ENCODE measurements at regions not wholly inside any gene's neighbourhood (a gene's known extent, or its start where the extent isn't known, plus 50 kb on each side); places are given as distances from the start of the nearest gene placed in this dataset.
A peak's percentile ranks its signal among the peaks of the same experiment; 100 is the strongest.

GRCh38 chr2:19059076-19059475, 299.3 kb downstream of the OSR1 start:
- no peak overlapping the region for H3K27ac ChIP-seq
- TF ChIP-seq, protein P1, sequence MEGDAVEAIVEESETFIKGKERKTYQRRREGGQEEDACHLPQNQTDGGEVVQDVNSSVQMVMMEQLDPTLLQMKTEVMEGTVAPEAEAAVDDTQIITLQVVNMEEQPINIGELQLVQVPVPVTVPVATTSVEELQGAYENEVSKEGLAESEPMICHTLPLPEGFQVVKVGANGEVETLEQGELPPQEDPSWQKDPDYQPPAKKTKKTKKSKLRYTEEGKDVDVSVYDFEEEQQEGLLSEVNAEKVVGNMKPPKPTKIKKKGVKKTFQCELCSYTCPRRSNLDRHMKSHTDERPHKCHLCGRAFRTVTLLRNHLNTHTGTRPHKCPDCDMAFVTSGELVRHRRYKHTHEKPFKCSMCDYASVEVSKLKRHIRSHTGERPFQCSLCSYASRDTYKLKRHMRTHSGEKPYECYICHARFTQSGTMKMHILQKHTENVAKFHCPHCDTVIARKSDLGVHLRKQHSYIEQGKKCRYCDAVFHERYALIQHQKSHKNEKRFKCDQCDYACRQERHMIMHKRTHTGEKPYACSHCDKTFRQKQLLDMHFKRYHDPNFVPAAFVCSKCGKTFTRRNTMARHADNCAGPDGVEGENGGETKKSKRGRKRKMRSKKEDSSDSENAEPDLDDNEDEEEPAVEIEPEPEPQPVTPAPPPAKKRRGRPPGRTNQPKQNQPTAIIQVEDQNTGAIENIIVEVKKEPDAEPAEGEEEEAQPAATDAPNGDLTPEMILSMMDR (conservative IDR thresholded peaks at IDR 0.05), result no peak
- TF ChIP-seq ZFX (IDR thresholded peaks at IDR 0.05), result no peak

- TF ChIP-seq ZFX (IDR thresholded peaks at IDR 0.05), result no peak
- TF ChIP-seq, protein P1 (conservative IDR thresholded peaks at IDR 0.05), result peak; percentile 9
- H3K27ac ChIP-seq, result no peak overlapping the region
Observed at GRCh38 chr2:19051203-19051831, 307.1 kb downstream of the OSR1 start.

DNA sequence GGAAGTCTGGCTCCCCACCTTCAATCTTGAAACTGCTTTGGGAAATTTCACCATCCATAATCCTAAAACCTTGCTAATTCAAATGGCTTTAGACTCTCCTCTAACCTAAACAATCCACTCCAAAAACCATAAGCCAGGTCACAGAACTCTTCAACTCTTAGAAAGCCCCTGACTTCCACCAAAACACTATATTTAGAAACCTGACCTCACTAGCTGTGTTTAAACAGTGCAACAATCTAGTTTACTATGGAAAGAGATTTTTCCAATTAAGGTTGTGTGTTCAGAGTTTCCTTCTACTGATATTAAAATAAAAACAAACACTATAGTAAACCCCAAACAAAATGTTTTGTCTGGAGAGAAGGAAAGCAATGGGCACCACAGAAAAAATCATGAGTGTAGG, 308.1 kb downstream of the OSR1 start:
- no peak overlapping the region for H3K27ac ChIP-seq

DNA sequence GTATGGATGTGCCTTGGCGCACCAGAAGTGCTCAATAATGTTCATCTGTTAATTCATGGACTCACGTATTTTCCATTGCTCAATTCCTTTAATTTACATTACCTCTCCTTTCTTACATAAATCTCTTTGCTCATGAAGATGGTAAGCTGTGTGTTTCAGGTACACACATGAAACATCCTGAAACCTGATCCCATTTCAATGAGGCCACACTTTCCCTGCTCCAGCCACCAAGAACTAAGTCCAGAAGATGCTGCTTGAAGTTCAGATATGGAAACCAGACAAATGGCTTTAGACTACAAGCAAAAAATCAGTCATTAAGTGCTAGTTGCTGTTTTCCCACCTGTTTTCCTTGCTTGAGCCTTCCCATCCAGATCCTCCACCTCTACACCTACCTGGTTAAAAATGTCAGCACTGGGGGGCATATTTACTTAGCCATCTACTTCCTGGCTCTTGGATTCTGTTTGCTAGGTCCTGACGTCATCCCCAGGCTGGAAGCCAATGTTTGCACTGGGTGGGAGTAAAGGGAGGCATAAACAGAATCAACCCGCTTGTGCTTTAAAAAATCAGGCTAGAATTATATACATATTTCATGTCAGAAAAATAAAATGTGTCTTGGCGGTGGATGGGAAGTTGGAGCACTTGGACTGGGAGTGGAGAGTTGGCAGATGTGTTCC, 309.7 kb downstream of the OSR1 start:
- H3K27ac ChIP-seq, result peak overlapping the region; percentile 39; the same call in 1 of the 2 replicates
- TF ChIP-seq, protein P1 (conservative IDR thresholded peaks at IDR 0.05), result no peak
- TF ChIP-seq ZFX (IDR thresholded peaks at IDR 0.05), result no peak

More for the DNA sequence above, 308.1 kb downstream of the OSR1 start:
- TF ChIP-seq ZFX (IDR thresholded peaks at IDR 0.05), result no peak
- TF ChIP-seq, protein P1 (conservative IDR thresholded peaks at IDR 0.05), result no peak

DNA sequence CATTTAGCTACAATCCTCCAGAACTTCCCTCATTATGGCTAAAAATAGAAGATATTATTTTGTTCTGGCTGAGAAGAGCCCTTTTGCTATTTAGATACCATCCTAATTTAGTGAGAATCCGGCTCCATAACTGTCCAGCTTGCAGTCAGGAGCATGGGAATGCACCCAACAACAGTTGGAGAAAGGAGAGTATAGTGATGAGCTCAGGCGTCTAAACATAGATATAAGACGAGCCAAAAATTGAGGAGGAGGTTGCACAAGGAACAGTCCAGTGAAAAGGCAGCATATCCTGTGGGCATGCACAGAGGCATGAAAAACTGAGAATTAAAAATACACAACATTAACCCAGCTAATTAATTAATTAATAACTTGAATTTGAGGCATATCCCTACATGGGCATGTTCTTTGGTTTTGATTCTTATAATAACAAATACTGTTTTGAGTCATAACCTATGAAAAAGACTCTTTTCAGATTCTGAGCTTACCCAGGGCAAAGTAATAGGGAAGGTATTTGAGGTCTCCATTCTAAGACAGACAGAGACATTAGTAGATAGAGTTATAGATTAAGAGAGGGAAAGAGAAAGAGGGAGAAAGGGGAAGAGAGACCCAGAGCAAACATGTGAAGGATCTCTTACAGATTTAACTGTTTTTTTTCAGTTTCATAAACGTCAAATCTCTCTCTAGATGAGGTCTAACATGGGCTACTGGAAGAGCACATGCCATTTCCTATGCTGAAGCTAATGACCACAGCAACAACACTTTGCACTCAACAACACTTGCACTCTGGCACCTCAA, 311.2 kb downstream of the OSR1 start:
- TF ChIP-seq, protein P1 (conservative IDR thresholded peaks at IDR 0.05), result no peak
- no peak for TF ChIP-seq ZFX (IDR thresholded peaks at IDR 0.05)
- H3K27ac ChIP-seq, result peak overlapping the region; percentile 25; the same call in 1 of the 2 replicates

DNA sequence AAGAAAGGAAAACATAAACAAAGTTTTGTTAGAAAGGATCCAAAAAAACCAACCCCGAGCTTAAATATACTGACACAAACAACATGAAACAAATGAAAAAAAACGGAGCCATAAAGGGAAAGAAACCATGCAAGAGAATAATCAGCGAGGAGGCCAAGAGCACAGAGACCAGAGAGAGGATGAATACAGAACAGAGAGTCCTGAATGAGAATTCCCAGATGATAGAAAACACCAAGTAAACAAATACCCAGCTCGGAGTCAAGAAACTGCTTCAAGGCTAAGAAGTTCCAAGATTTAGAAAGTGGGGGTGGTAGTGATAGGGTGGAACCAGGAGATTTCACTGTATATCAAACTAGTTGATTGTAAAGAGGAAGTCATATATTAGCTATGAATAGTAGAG, 313.3 kb downstream of the OSR1 start:
- no peak overlapping the region for H3K27ac ChIP-seq
- TF ChIP-seq, protein P1 (conservative IDR thresholded peaks at IDR 0.05), result no peak
- TF ChIP-seq ZFX (IDR thresholded peaks at IDR 0.05), result no peak

- TF ChIP-seq, protein P1 (conservative IDR thresholded peaks at IDR 0.05), result no peak
- no peak for TF ChIP-seq ZFX (IDR thresholded peaks at IDR 0.05)
- no peak overlapping the region for H3K27ac ChIP-seq
Observed at GRCh38 chr2:19043893-19044292, 314.5 kb downstream of the OSR1 start.
